ENCODE measurements at regions not wholly inside any gene's neighbourhood (a gene's known extent, or its start where the extent isn't known, plus 50 kb on each side); places are given as distances from the start of the nearest gene placed in this dataset.

DNA sequence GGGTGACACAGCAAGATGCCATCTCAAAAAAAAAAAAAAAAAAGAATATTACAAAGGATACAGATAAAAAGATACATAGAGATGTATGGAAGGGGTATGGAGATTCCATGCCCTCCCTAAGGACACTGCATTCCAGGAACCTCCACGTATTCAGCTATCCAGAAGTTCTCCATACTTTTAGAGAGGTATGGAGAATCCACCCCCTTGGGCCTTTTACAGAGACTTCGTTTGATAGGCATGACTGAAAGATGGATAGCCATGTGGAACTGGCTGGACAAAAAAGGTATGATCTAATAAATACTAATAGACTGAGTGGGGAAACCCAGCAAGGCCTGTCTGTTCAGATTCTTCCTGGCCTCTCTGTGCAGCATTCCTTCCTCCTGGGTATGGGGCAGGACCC, 56.6 kb upstream of the DMRT1 start (continued):
- TF ChIP-seq ZBTB11 (CRISPR knock-in tag; IDR thresholded peaks at IDR 0.05) (no peak), NR2C2 (IDR thresholded peaks at IDR 0.05; ENCODE audit: borderline replicate concordance, control insufficient read depth, insufficient read length, low read depth) (no peak), WRNIP1 (IDR thresholded peaks at IDR 0.05; ENCODE audit: borderline replicate concordance, low read depth, low read length) (no peak)

GRCh38 chr9:785997-786396, 55.5 kb upstream of the DMRT1 start:
- H3K4me3 ChIP-seq, result no peak overlapping the region
- TF ChIP-seq JUNB (IDR thresholded peaks at IDR 0.05) (no peak), ZBTB33 (IDR thresholded peaks at IDR 0.05) (no peak), MTA2 (IDR thresholded peaks at IDR 0.05; ENCODE audit: low read depth) (no peak), FOS (IDR thresholded peaks at IDR 0.05; ENCODE audit: borderline replicate concordance, extremely low read depth, insufficient read length) (no peak), NRF1 (conservative IDR thresholded peaks at IDR 0.05; ENCODE audit: low read depth, low read length) (no peak), SIN3A (IDR thresholded peaks at IDR 0.05; ENCODE audit: low read depth, low read length) (no peak), ZNF207 (IDR thresholded peaks at IDR 0.05; ENCODE audit: borderline replicate concordance) (no peak), CBFB (IDR thresholded peaks at IDR 0.05; ENCODE audit: low read depth) (no peak), HSF1 (IDR thresholded peaks at IDR 0.05; ENCODE audit: low read depth, low read length) (no peak), POLR2AphosphoS2 (IDR thresholded peaks at IDR 0.05; ENCODE audit: low read depth, low read length) (no peak), MYC (IDR thresholded peaks at IDR 0.05; ENCODE audit: insufficient read depth, insufficient read length, insufficient replicate concordance, low read length, severe bottlenecking) (no peak), SREBF1 (IDR thresholded peaks at IDR 0.05; ENCODE audit: low read length) (no peak)
- no peak overlapping the region for H2AFZ ChIP-seq (ENCODE audit: control insufficient read depth, low read depth, low read length)
- ChIA-PET SMC1A (ENCODE audit: uncharacterized antibody, unreplicated experiment) (interaction anchor here (0.8 kb wide), 1 partner anchor 26 kb away, joined by 3 read pairs; no protein-coding TSS in a partner anchor), POLR2A (no interaction called here), RAD21 (ENCODE audit: unreplicated experiment) (no interaction called here), CTCF (no interaction called here)
- 0% methylated on average over 5 of the region's 5 CpGs for WGBS (ENCODE audit: insufficient coverage, insufficient replicate concordance, low lambda C conversion rate, missing lambda C conversion rate)
- no peaks in the 10 kb centered on the region for H3K36me3 ChIP-seq (ENCODE audit: control insufficient read depth in 2 of 2, insufficient read depth in 2 of 2, low read length in 1 of 2)
- intact Hi-C loops (cut with micrococcal nuclease; ENCODE audit: unreplicated experiment), result no loop called here
- H4K20me1 ChIP-seq (ENCODE audit: control insufficient read depth, insufficient read depth), result no peaks in the 10 kb centered on the region
- H3K4me2 ChIP-seq (ENCODE audit: control insufficient read depth, insufficient read depth), result no peak overlapping the region
- peak; percentile 57 for ATAC-seq
- no TSS peak for BruUV-seq (replicated peaks)
- no peaks in the 10 kb centered on the region for H3K27me3 ChIP-seq (replicated peaks in 1 of 2; ENCODE audit: control insufficient read depth in 2 of 2, insufficient read depth in 2 of 2, low read length in 1 of 2)
- no peak for DNase-seq (ENCODE audit: low read depth, low spot score)
- no peak for FAIRE-seq
- H3K79me2 ChIP-seq (ENCODE audit: control insufficient read depth, insufficient read depth, low read length), result no peaks in the 10 kb centered on the region
- H3K9ac ChIP-seq (ENCODE audit: control insufficient read depth, insufficient read depth, low read length), result no peak overlapping the region
- in situ Hi-C loops (cut with MboI), result no loop called here
- no peak overlapping the region for H3K27ac ChIP-seq (ENCODE audit: control insufficient read depth, insufficient read depth)
- no peaks in the 10 kb centered on the region for H3K4me1 ChIP-seq (ENCODE audit: control insufficient read depth, insufficient read depth, low read length)
- H3K9me3 ChIP-seq (replicated peaks; ENCODE audit: control insufficient read depth, insufficient read depth, low read length), result no peaks in the 10 kb centered on the region

Measured in GM12878 (cell line).